HG03575 (cell line): ENCODE measurements at regions not wholly inside any gene's neighbourhood (a gene's known extent, or its start where the extent isn't known, plus 50 kb on each side); places are given as distances from the start of the nearest gene placed in this dataset.

Source experiments
- ATAC-seq: cut with Tn5 transposase; IDR thresholded peaks from one replicate; pipeline ENCODE4 v1.9.1; 2021; ENCODE audit not compliant: unreplicated experiment, insufficient number of reproducible peaks, low FRiP score; ENCODE audit errors: extremely low read depth

- no peak for ATAC-seq
Measured at GRCh38 chr1:172748201-172748600, 89.3 kb downstream of the FASLG start.

GRCh38 chr1:172751683-172752082 lies 92.8 kb downstream of the FASLG start:
- no peak for ATAC-seq

- ATAC-seq: no peak
Measured at GRCh38 chr1:172753964-172754363, 95.1 kb downstream of the FASLG start.

GRCh38 chr1:172754609-172755008 lies 95.7 kb downstream of the FASLG start:
- no peak for ATAC-seq

GRCh38 chr1:172755099-172755498 lies 96.2 kb downstream of the FASLG start:
- ATAC-seq: no peak

- ATAC-seq: no peak
Measured at GRCh38 chr1:172756024-172756423, 97.1 kb downstream of the FASLG start.

GRCh38 chr1:172758259-172758658 lies 99.4 kb downstream of the FASLG start:
- ATAC-seq: no peak

GRCh38 chr1:172760121-172760520 lies 101.2 kb downstream of the FASLG start:
- no peak for ATAC-seq

- ATAC-seq: no peak
Measured at GRCh38 chr1:172761581-172762486, 102.9 kb downstream of the FASLG start.

GRCh38 chr1:172763057-172763456 lies 104.2 kb downstream of the FASLG start:
- ATAC-seq: no peak

GRCh38 chr1:172764378-172764777 lies 105.5 kb downstream of the FASLG start:
- no peak for ATAC-seq

- ATAC-seq: no peak
Measured at GRCh38 chr1:172766462-172766861, 107.6 kb downstream of the FASLG start.

GRCh38 chr1:172770071-172770470 lies 111.2 kb downstream of the FASLG start:
- no peak for ATAC-seq

- ATAC-seq: no peak
Measured at GRCh38 chr1:172774561-172774960, 115.7 kb downstream of the FASLG start.

- ATAC-seq: no peak
Measured at GRCh38 chr1:172775606-172776005, 116.7 kb downstream of the FASLG start.

GRCh38 chr1:172776071-172776470 lies 117.2 kb downstream of the FASLG start:
- no peak for ATAC-seq

- no peak for ATAC-seq
Measured at GRCh38 chr1:172777767-172778166, 118.9 kb downstream of the FASLG start.

- ATAC-seq: peak; percentile 64
Measured at GRCh38 chr1:172778456-172779455, 119.9 kb downstream of the FASLG start.

- ATAC-seq: no peak
Measured at GRCh38 chr1:172779491-172779890, 120.6 kb downstream of the FASLG start.
